ENCODE measurements at regions not wholly inside any gene's neighbourhood (a gene's known extent, or its start where the extent isn't known, plus 50 kb on each side); places are given as distances from the start of the nearest gene placed in this dataset.

DNA sequence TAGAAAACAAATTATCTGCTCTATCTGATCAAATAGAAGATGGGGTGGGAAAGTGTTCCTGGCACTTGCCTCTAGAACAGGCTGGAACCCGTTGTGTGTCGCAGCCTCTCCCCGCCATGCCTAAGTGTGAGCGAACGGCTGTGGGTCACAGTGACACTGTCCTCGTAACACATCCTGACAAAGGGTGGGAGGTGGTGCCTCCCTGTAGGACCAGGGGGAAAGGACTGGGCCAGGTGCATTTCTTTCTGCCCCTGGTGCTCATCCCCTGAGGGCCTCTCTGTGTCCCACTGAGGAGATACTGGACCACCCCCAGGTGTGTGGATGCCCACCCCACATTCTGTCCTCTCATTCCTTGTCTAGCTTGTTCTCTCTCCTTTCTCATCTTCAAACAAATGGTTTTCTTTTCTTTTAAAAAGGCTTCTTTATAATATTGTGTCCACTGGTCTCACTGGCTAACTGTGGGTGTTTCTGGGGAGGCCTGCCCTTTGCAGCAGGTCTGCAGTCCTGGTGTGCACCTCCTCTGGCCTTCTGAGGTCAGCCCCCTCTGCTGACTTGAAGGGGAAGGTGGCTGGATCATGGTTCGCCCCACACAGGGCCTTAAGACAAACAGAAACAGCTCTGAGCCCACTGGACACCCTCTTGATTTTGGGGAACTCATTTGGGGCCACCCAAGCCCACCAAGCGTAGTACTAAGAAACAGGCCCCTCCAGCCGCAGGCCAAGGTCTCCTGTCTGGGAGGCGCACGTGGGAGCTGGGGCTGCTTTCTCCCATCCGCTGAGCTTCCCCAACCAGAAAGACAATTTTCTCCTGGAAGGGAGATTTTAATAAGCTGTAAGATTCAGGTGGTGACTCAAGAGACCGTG lies 152.5 kb upstream of the SOX1 start:
- TF ChIP-seq, protein P1, sequence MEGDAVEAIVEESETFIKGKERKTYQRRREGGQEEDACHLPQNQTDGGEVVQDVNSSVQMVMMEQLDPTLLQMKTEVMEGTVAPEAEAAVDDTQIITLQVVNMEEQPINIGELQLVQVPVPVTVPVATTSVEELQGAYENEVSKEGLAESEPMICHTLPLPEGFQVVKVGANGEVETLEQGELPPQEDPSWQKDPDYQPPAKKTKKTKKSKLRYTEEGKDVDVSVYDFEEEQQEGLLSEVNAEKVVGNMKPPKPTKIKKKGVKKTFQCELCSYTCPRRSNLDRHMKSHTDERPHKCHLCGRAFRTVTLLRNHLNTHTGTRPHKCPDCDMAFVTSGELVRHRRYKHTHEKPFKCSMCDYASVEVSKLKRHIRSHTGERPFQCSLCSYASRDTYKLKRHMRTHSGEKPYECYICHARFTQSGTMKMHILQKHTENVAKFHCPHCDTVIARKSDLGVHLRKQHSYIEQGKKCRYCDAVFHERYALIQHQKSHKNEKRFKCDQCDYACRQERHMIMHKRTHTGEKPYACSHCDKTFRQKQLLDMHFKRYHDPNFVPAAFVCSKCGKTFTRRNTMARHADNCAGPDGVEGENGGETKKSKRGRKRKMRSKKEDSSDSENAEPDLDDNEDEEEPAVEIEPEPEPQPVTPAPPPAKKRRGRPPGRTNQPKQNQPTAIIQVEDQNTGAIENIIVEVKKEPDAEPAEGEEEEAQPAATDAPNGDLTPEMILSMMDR (IDR thresholded peaks at IDR 0.05) = no peak
- TF ChIP-seq, protein P2, sequence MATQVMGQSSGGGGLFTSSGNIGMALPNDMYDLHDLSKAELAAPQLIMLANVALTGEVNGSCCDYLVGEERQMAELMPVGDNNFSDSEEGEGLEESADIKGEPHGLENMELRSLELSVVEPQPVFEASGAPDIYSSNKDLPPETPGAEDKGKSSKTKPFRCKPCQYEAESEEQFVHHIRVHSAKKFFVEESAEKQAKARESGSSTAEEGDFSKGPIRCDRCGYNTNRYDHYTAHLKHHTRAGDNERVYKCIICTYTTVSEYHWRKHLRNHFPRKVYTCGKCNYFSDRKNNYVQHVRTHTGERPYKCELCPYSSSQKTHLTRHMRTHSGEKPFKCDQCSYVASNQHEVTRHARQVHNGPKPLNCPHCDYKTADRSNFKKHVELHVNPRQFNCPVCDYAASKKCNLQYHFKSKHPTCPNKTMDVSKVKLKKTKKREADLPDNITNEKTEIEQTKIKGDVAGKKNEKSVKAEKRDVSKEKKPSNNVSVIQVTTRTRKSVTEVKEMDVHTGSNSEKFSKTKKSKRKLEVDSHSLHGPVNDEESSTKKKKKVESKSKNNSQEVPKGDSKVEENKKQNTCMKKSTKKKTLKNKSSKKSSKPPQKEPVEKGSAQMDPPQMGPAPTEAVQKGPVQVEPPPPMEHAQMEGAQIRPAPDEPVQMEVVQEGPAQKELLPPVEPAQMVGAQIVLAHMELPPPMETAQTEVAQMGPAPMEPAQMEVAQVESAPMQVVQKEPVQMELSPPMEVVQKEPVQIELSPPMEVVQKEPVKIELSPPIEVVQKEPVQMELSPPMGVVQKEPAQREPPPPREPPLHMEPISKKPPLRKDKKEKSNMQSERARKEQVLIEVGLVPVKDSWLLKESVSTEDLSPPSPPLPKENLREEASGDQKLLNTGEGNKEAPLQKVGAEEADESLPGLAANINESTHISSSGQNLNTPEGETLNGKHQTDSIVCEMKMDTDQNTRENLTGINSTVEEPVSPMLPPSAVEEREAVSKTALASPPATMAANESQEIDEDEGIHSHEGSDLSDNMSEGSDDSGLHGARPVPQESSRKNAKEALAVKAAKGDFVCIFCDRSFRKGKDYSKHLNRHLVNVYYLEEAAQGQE (IDR thresholded peaks at IDR 0.05; ENCODE audit: insufficient read depth in 1 of 2, low read depth in 2 of 2, low read length in 1 of 2) = no peak
- TF ChIP-seq SIN3A (IDR thresholded peaks at IDR 0.05; ENCODE audit: borderline replicate concordance, insufficient read depth, low read depth, low read length) = no peak
